ENCODE measurements at regions not wholly inside any gene's neighbourhood (a gene's known extent, or its start where the extent isn't known, plus 50 kb on each side); places are given as distances from the start of the nearest gene placed in this dataset.

DNA sequence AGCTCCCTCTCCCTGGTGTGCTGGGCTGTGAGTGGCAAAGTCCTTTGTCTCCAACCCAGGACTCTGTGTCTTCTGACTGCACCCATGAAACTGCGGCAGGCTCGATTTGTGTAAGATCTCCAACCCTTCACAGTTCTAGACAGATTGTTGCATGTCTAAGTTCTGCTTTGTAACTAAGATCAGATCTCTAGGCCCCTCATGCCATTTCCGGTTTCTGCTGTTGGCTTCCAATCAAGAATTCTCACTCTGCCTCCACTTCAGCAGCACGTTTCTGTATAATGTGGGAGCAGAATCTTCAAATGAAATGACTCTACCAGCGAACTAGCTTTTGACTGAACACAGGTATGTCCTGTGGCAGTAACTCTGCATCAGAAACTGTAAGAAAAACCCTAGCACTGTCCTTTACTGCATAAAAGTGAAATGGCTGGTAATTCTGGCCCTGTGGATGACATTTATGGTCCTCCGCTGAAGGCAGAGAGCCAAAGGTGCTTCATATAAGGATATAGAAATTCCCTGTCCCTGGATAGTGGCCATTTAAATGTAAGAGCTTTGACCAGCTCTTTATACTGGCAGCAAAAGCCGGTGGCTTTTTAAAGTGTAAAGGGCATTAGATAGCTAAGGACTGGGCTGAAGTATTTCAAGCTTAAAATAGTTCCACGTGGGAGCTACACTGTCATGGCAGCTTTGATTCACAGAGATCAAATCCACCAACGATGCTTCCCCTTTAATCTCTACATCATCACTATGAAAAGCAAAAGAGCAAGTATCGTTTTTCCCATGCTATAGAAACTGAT, 319.0 kb upstream of the CDH6 start:
- ChIA-PET CTCF (interaction anchor here (1.1 to 1.5 kb wide), 3 partner anchors 9 to 27 kb away, joined by 3 to 5 read pairs (median 4); no protein-coding TSS in a partner anchor), POLR2A (no interaction called here)
- no peak for DNase-seq (ENCODE audit: extremely low spot score)
- TF ChIP-seq, protein P1, sequence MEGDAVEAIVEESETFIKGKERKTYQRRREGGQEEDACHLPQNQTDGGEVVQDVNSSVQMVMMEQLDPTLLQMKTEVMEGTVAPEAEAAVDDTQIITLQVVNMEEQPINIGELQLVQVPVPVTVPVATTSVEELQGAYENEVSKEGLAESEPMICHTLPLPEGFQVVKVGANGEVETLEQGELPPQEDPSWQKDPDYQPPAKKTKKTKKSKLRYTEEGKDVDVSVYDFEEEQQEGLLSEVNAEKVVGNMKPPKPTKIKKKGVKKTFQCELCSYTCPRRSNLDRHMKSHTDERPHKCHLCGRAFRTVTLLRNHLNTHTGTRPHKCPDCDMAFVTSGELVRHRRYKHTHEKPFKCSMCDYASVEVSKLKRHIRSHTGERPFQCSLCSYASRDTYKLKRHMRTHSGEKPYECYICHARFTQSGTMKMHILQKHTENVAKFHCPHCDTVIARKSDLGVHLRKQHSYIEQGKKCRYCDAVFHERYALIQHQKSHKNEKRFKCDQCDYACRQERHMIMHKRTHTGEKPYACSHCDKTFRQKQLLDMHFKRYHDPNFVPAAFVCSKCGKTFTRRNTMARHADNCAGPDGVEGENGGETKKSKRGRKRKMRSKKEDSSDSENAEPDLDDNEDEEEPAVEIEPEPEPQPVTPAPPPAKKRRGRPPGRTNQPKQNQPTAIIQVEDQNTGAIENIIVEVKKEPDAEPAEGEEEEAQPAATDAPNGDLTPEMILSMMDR (IDR thresholded peaks at IDR 0.05; ENCODE audit: control extremely low read depth, extremely low read depth, low read depth, missing control alignments) = no peak

DNA sequence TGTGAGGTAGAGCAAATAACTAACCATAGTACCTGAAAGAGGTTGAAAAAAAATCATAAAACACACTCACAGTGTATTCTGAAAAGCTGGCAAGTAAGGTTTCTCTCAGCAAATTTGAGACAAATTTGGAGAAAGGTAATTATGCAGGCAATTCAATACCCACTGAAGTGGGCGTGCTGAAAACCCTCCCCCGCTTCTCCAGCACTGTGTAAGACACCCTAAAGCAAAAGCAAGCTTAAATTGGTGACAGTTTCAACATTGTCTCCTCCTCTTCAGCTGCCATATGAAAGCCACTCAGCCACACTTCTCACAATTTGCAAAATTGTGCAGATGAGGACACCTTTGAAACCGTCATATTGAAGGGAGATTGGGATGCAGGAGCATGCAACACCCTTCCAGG, 322.3 kb upstream of the CDH6 start:
- DNase-seq (ENCODE audit: extremely low spot score) = no peak
- ChIA-PET POLR2A (no interaction called here), CTCF (no interaction called here)
- TF ChIP-seq, protein P1 (IDR thresholded peaks at IDR 0.05; ENCODE audit: control extremely low read depth, extremely low read depth, low read depth, missing control alignments) = no peak

DNA sequence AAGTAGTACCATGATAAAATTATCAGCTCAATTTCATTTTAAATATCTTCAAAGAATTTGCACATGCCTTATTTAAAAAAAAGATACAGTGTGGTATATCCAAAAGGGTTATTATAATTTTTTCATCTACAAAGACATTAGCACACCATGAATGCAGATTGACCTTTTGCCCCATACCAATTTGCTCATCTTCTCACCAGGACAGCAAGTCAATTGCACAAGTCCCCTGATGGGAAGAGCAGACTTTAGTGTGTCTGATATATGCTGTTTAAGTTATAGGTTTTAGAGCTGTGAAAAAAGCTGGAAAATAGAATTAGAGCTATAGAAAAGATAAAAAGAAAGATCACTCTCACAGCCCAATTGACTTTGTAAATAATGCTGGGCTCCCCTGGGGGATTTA, 325.8 kb upstream of the CDH6 start:
- no peak for DNase-seq (ENCODE audit: extremely low spot score)
- ChIA-PET CTCF (interaction anchor here (0.9 kb wide), 1 partner anchor 10 kb away, joined by 3 read pairs; no protein-coding TSS in a partner anchor), POLR2A (no interaction called here)
- TF ChIP-seq, protein P1 (IDR thresholded peaks at IDR 0.05; ENCODE audit: control extremely low read depth, extremely low read depth, low read depth, missing control alignments) = no peak

DNA sequence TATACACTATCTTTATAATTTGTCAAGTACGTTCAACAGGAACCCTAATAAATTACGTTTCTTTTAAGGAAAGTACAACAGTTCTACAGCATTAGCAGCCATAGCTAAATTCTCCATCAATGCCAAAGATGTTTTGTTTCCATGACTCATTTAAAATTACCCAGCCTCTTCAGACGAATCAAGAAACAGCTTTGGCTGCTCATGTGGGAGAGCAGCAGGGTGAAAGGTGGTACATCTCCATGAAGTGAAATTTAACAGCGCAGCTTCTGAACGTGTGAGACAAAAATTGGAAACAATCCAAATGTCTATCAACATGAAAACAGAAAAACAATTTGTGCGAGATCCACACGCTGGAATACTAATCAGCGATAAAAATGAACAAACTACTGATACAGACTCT, 327.3 kb upstream of the CDH6 start:
- ChIA-PET POLR2A (no interaction called here), CTCF (interaction anchor here (1.1 kb wide), 1 partner anchor 8 kb away, joined by 4 read pairs; no protein-coding TSS in a partner anchor)
- no peak for DNase-seq (ENCODE audit: extremely low spot score)
- TF ChIP-seq, protein P1 (IDR thresholded peaks at IDR 0.05; ENCODE audit: control extremely low read depth, extremely low read depth, low read depth, missing control alignments) = no peak

DNA sequence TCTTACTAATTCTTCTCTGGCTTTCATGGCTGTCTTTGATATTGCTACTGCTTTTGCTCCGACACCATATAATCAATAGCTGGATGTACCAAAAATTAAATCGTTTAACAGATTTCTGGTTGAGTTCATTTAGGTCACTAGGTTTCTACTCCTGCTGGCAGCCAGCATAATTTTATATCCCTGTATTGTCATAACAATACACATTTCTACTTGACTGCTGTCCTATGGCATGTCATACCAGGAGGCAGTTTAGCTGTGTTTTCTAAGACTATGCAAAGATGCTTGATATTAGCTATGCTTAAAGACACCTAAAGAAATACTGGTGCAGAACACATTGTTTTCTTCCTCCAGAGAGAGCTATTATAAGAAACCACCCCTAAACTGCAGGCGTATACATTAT, 337.2 kb upstream of the CDH6 start:
- POLR2A ChIA-PET = no interaction called here
- CTCF ChIA-PET = interaction anchor here (1.8 kb wide), 1 partner anchor 16 kb away, joined by 9 read pairs; no protein-coding TSS in a partner anchor
- no peak for DNase-seq (ENCODE audit: extremely low spot score)
- TF ChIP-seq, protein P1 (IDR thresholded peaks at IDR 0.05; ENCODE audit: control extremely low read depth, extremely low read depth, low read depth, missing control alignments) = no peak

DNA sequence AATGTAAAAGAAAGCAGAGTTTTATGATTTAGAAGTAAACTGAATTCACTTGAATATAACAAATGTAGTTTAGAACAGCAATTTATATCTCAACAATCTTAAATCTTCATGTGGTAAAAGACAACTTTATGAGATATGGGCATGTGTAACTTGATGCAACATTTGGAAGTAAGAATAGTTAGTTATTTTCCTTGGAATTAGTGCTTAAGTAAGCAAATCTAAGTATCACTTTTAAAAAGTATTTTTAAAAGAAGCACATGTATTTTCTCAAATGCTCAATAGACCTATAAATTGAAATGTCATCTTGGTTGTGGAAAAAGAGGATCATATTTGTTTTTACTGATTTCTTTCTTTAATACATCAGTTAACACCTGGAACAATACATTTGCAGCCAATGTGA, 340.3 kb upstream of the CDH6 start:
- ChIA-PET POLR2A (no interaction called here), CTCF (no interaction called here)
- no peak for DNase-seq (ENCODE audit: extremely low spot score)
- TF ChIP-seq, protein P1 (IDR thresholded peaks at IDR 0.05; ENCODE audit: control extremely low read depth, extremely low read depth, low read depth, missing control alignments) = no peak

All from GM10248 (cell line).